HepG2 (cell line): ENCODE measurements at regions not wholly inside any gene's neighbourhood (a gene's known extent, or its start where the extent isn't known, plus 50 kb on each side); places are given as distances from the start of the nearest gene placed in this dataset.

Source experiments
- ERF ChIP-seq: IDR thresholded peaks from 2 replicates; pipeline ENCODE4 v1.6.1; 2018; ENCODE audit warnings: missing biosample characterization, missing genetic modification reagents
- GATAD1 ChIP-seq: IDR thresholded peaks from 2 replicates; pipeline ENCODE4 v1.6.1; 2016; ENCODE audit warnings: missing genetic modification reagents, missing compliant biosample characterization
- JUN ChIP-seq: sonication (generic); formaldehyde crosslinking; IDR thresholded peaks from 2 replicates; pipeline ENCODE4 v1.4.0; 2020; ENCODE audit warnings: mild to moderate bottlenecking, missing genetic modification reagents
- KDM5B ChIP-seq: sonication (generic); formaldehyde crosslinking; IDR thresholded peaks from 2 replicates; pipeline ENCODE4 v1.4.0; 2020; ENCODE audit warnings: missing genetic modification reagents, mild to moderate bottlenecking, borderline replicate concordance
- KMT2B ChIP-seq: IDR thresholded peaks from 2 replicates; pipeline ENCODE4 v1.6.1; 2016; ENCODE audit warnings: missing genetic modification reagents, missing compliant biosample characterization
- NFKB2 ChIP-seq: sonication (generic); formaldehyde crosslinking; IDR thresholded peaks from 2 replicates; pipeline ENCODE4 v1.4.0; 2020; ENCODE audit warnings: missing genetic modification reagents, borderline replicate concordance
- SAP130 ChIP-seq: IDR thresholded peaks from 2 replicates; pipeline ENCODE4 v1.6.1; 2016; ENCODE audit warnings: low read depth
- SP5 ChIP-seq: IDR thresholded peaks from 2 replicates; pipeline ENCODE4 v1.6.1; 2016; ENCODE audit warnings: low read depth, borderline replicate concordance
- SRSF9 ChIP-seq: fragments of 200-400 bp; formaldehyde crosslinking; IDR thresholded peaks from 2 replicates; pipeline ENCODE4 v1.6.1; 2018; ENCODE audit warnings: borderline replicate concordance, mild to moderate bottlenecking, low read depth, low read length; ENCODE audit not compliant: insufficient read depth, poor library complexity, severe bottlenecking
- ZFP37 ChIP-seq: sonication (generic); formaldehyde crosslinking; IDR thresholded peaks from 2 replicates; pipeline ENCODE4 v1.4.0; 2020; ENCODE audit warnings: missing genetic modification reagents, borderline replicate concordance
- ZKSCAN5 ChIP-seq: sonication (generic); formaldehyde crosslinking; IDR thresholded peaks from 2 replicates; pipeline ENCODE4 v1.5.1; 2020; ENCODE audit warnings: mild to moderate bottlenecking, missing genetic modification reagents
- ZNF234 ChIP-seq: sonication (generic); formaldehyde crosslinking; conservative IDR thresholded peaks from 2 replicates; pipeline ENCODE4 v1.5.1; 2020; ENCODE audit warnings: mild to moderate bottlenecking, missing genetic modification reagents
- ZNF256 ChIP-seq: sonication (generic); formaldehyde crosslinking; conservative IDR thresholded peaks from 2 replicates; pipeline ENCODE4 v1.4.0; 2020; ENCODE audit warnings: missing genetic modification reagents
- ZNF317 ChIP-seq: sonication (generic); formaldehyde crosslinking; IDR thresholded peaks from 2 replicates; pipeline ENCODE4 v1.5.0; 2020; ENCODE audit warnings: mild to moderate bottlenecking, missing genetic modification reagents
- ZNF569 ChIP-seq: sonication (generic); formaldehyde crosslinking; IDR thresholded peaks from 2 replicates; pipeline ENCODE4 v1.5.0; 2020; ENCODE audit warnings: mild to moderate bottlenecking, missing genetic modification reagents, moderate library complexity, borderline replicate concordance
- ZNF607 ChIP-seq: sonication (generic); formaldehyde crosslinking; IDR thresholded peaks from 2 replicates; pipeline ENCODE4 v1.5.1; 2020; ENCODE audit warnings: missing genetic modification reagents, mild to moderate bottlenecking, borderline replicate concordance
- TF ChIP-seq, protein P1 (sequence below): fragments of 450-650 bp; IDR thresholded peaks from 2 replicates; pipeline ENCODE4 v1.6.1; 2017
- TF ChIP-seq, protein P2 (sequence below): sonication (generic); formaldehyde crosslinking; IDR thresholded peaks from 2 replicates; pipeline ENCODE4 v1.8.0; 2022; ENCODE audit warnings: missing genetic modification reagents, low read depth, mild to moderate bottlenecking, borderline replicate concordance
- TF ChIP-seq, protein P3 (sequence below): sonication (generic); formaldehyde crosslinking; IDR thresholded peaks from 2 replicates; pipeline ENCODE4 v1.5.1; 2020; ENCODE audit warnings: missing genetic modification reagents, mild to moderate bottlenecking, borderline replicate concordance
- TF ChIP-seq, protein P4 (sequence below): sonication (generic); formaldehyde crosslinking; IDR thresholded peaks from 2 replicates; pipeline ENCODE4 v1.8.0; 2023; ENCODE audit warnings: mild to moderate bottlenecking, missing genetic modification reagents
- TF ChIP-seq, protein P5 (sequence below): sonication (generic); formaldehyde crosslinking; IDR thresholded peaks from 2 replicates; pipeline ENCODE4 v1.4.0; 2020; ENCODE audit warnings: missing genetic modification reagents, mild to moderate bottlenecking, borderline replicate concordance
- TF ChIP-seq, protein P6 (sequence below): sonication (generic); formaldehyde crosslinking; IDR thresholded peaks from 2 replicates; pipeline ENCODE4 v1.5.1; 2020; ENCODE audit warnings: missing genetic modification reagents, mild to moderate bottlenecking, borderline replicate concordance

DNA sequence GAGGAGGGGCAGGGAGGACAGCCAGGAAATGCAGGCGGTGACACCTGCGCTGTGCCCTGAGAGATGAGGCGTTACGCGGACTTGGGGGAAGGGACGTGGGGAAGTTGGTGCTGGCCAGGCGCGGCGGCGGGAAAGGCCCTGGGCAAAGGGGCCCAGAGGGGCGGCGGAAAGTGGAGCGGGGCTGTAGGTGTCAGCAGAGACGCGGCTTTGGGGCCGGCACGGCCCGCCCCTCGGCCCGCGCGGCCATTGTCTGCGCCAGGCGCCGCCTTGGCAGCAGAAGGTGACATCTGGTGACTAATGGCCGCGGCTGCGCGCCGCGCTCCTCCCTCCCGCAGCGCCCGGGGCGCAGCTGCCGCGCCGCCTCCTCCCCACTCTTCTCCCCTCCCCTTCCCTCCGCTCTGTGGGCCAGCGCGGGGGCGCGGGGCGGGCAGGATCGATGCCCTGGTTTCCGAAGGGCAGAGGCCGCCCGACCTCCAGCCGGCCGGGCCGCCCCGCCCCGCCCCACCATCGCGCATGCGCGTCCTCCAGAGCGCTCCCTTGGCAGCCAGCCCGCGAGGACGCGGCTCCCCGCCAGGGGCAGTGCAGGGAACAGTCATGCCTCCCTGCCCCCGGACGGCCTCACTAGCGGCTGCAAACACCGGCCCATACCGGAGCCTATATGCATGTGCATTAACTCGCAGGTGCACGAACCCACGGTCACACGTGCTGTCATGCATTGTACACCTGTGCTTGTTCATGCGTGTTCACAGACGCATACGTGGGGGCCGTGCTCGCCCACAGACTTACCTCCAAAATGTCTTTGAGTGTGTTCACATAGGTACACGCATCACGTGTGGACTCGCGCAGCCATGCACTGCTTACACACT lies 269.6 kb downstream of the RPS24 start (continued):
- TF ChIP-seq, protein P1, sequence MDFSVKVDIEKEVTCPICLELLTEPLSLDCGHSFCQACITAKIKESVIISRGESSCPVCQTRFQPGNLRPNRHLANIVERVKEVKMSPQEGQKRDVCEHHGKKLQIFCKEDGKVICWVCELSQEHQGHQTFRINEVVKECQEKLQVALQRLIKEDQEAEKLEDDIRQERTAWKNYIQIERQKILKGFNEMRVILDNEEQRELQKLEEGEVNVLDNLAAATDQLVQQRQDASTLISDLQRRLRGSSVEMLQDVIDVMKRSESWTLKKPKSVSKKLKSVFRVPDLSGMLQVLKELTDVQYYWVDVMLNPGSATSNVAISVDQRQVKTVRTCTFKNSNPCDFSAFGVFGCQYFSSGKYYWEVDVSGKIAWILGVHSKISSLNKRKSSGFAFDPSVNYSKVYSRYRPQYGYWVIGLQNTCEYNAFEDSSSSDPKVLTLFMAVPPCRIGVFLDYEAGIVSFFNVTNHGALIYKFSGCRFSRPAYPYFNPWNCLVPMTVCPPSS = no peak
- TF ChIP-seq ZNF569 (CRISPR knock-in tag) (no peak), KMT2B (CRISPR knock-in tag) (no peak), ZKSCAN5 (no peak), KDM5B (CRISPR knock-in tag) (peak; percentile 68; the same call in 1 of the 2 replicates), ZNF256 (CRISPR knock-in tag) (0 out of 2 replicates have a peak, but pooled peaks have one; percentile 62), GATAD1 (CRISPR knock-in tag) (no peak), JUN (CRISPR knock-in tag) (0 out of 2 replicates have a peak, but pooled peaks have one; percentile 25), ERF (CRISPR knock-in tag) (peak; percentile 96), SRSF9 (no peak), ZFP37 (peak; percentile 74; the same call in 1 of the 2 replicates), ZNF234 (CRISPR knock-in tag) (0 out of 2 replicates have a peak, but pooled peaks have one; percentile 40), NFKB2 (CRISPR knock-in tag) (peak; percentile 59; the same call in 1 of the 2 replicates), SAP130 (peak; percentile 66), ZNF607 (CRISPR knock-in tag) (peak; percentile 82), ZNF317 (CRISPR knock-in tag) (no peak), SP5 (peak; percentile 93)
- TF ChIP-seq, protein P2, sequence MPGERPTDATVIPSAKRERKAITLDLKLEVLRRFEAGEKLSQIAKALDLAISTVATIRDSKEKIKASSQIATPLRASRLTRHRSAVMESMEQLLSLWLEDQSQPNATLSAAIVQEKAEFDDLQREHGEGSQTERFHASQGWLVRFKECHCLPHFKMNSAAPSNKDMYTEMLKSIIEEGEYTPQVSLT (CRISPR knock-in tag) = no peak
- TF ChIP-seq, protein P3, sequence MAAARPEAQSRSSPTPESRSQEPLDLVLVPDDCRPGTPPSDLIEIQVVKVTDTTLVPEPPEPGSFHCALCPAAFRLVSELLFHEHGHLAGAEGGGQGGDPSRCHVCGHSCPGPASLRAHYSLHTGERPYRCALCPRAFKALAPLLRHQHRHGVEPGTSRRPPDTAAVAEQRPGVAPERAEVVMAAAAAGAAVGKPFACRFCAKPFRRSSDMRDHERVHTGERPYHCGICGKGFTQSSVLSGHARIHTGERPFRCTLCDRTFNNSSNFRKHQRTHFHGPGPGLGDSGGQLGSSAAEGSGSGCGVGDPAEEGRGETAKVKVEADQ (CRISPR knock-in tag) = peak; percentile 75; the same call in 1 of the 2 replicates
- TF ChIP-seq, protein P4, sequence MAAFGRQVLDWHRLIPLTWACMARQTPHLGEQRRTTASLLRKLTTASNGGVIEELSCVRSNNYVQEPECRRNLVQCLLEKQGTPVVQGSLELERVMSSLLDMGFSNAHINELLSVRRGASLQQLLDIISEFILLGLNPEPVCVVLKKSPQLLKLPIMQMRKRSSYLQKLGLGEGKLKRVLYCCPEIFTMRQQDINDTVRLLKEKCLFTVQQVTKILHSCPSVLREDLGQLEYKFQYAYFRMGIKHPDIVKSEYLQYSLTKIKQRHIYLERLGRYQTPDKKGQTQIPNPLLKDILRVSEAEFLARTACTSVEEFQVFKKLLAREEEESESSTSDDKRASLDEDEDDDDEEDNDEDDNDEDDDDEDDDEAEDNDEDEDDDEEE (CRISPR knock-in tag) = peak; percentile 69
- TF ChIP-seq, protein P5, sequence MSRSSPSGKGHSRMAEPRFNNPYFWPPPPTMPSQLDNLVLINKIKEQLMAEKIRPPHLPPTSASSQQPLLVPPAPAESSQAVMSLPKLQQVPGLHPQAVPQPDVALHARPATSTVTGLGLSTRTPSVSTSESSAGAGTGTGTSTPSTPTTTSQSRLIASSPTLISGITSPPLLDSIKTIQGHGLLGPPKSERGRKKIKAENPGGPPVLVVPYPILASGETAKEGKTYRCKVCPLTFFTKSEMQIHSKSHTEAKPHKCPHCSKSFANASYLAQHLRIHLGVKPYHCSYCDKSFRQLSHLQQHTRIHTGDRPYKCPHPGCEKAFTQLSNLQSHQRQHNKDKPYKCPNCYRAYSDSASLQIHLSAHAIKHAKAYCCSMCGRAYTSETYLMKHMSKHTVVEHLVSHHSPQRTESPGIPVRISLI (CRISPR knock-in tag) = 0 out of 2 replicates have a peak, but pooled peaks have one; percentile 11
- TF ChIP-seq, protein P6, sequence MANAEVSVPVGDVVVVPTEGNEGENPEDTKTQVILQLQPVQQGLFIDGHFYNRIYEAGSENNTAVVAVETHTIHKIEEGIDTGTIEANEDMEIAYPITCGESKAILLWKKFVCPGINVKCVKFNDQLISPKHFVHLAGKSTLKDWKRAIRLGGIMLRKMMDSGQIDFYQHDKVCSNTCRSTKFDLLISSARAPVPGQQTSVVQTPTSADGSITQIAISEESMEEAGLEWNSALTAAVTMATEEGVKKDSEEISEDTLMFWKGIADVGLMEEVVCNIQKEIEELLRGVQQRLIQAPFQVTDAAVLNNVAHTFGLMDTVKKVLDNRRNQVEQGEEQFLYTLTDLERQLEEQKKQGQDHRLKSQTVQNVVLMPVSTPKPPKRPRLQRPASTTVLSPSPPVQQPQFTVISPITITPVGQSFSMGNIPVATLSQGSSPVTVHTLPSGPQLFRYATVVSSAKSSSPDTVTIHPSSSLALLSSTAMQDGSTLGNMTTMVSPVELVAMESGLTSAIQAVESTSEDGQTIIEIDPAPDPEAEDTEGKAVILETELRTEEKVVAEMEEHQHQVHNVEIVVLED (CRISPR knock-in tag) = peak; percentile 71
